WTC11 (cell line): ENCODE measurements at regions not wholly inside any gene's neighbourhood (a gene's known extent, or its start where the extent isn't known, plus 50 kb on each side); places are given as distances from the start of the nearest gene placed in this dataset.

Experiments used
- ATF3 ChIP-seq: sonication (generic); formaldehyde crosslinking; conservative IDR thresholded peaks from 2 replicates; pipeline ENCODE4 v1.8.1; 2022; ENCODE audit warnings: mild to moderate bottlenecking, missing genetic modification reagents
- ATF6 ChIP-seq: sonication (generic); formaldehyde crosslinking; IDR thresholded peaks from 2 replicates; pipeline ENCODE4 v1.8.1; 2023; ENCODE audit warnings: mild to moderate bottlenecking, missing genetic modification reagents
- CBFB ChIP-seq: sonication (generic); formaldehyde crosslinking; IDR thresholded peaks from 2 replicates; pipeline ENCODE4 v1.8.1; 2022; ENCODE audit warnings: mild to moderate bottlenecking, low read depth, missing genetic modification reagents
- CTCF ChIP-seq: fragments of 200-600 bp; IDR thresholded peaks from 2 replicates; pipeline ENCODE4 v1.8.0; 2022; ENCODE audit warnings: antibody characterized with exemption
- IRF2 ChIP-seq: sonication (generic); formaldehyde crosslinking; IDR thresholded peaks from 2 replicates; pipeline ENCODE4 v1.8.0; 2022; ENCODE audit warnings: low read depth, missing genetic modification reagents, borderline replicate concordance
- SMAD3 ChIP-seq: sonication (generic); formaldehyde crosslinking; IDR thresholded peaks from 2 replicates; pipeline ENCODE4 v1.8.0; 2022; ENCODE audit warnings: missing genetic modification reagents, mild to moderate bottlenecking, borderline replicate concordance
- SP1 ChIP-seq: sonication (generic); formaldehyde crosslinking; conservative IDR thresholded peaks from 2 replicates; pipeline ENCODE4 v1.8.1; 2022; ENCODE audit warnings: missing genetic modification reagents
- TEAD4 ChIP-seq: sonication (generic); formaldehyde crosslinking; IDR thresholded peaks from 2 replicates; pipeline ENCODE4 v1.8.0; 2022; ENCODE audit warnings: mild to moderate bottlenecking, missing genetic modification reagents
- USF2 ChIP-seq: sonication (generic); formaldehyde crosslinking; IDR thresholded peaks from 2 replicates; pipeline ENCODE4 v1.8.1; 2023; ENCODE audit warnings: mild to moderate bottlenecking, missing genetic modification reagents, moderate library complexity
- ZNF532 ChIP-seq: fragments of 250-450 bp; sonication (Bioruptor Pico); IDR thresholded peaks from 2 replicates; pipeline ENCODE4 v1.9.0; 2021; ENCODE audit warnings: mild to moderate bottlenecking, borderline replicate concordance

- TF ChIP-seq SMAD3 (CRISPR knock-in tag) (no peak), SP1 (CRISPR knock-in tag) (no peak), ATF6 (no peak), CTCF (no peak), IRF2 (CRISPR knock-in tag) (no peak), ZNF532 (CRISPR knock-in tag) (no peak), CBFB (no peak), TEAD4 (CRISPR knock-in tag) (no peak), USF2 (no peak), ATF3 (CRISPR knock-in tag) (no peak)
Observed at GRCh38 chr13:76361868-76362267, 524.3 kb downstream of the KCTD12 start.
